SK-N-SH (cell line): ENCODE measurements at regions not wholly inside any gene's neighbourhood (a gene's known extent, or its start where the extent isn't known, plus 50 kb on each side); places are given as distances from the start of the nearest gene placed in this dataset.

ENCODE experiments used
- CTCF ChIA-PET: fragments of 300-600, 350-600 bp; formaldehyde crosslinking; extraction: SDS; loops from one replicate; lab custom pipeline; 2021; lab: Yijun Ruan, JAX
- POLR2A ChIA-PET: fragments of 350-600 bp; sonication (Branson Sonifier 250); formaldehyde crosslinking; extraction: SDS; loops from one replicate; lab custom pipeline; 2020; ENCODE audit warnings: antibody characterized with exemption, inconsistent platforms; lab: Yijun Ruan, JAX
- DNase-seq: peaks from one replicate; pipeline ENCODE4 v3.0.0; 2012
- H2AFZ ChIP-seq: fragments of 200-600 bp; sonication (generic); 2 replicates; pipeline ENCODE4 v1.8.1; 2016; ENCODE audit warnings: antibody characterized with exemption, mild to moderate bottlenecking, low read depth
- H3F3A ChIP-seq: fragments of 200-600 bp; sonication (generic); replicated peaks from 2 replicates; pipeline ENCODE3; 2016; ENCODE audit warnings: antibody characterized with exemption, mild to moderate bottlenecking; ENCODE audit not compliant: insufficient read depth
- H3K27ac ChIP-seq, 2 experiments: fragments of 200-500 bp in 1 of 2; fragments of 200-600 bp in 1 of 2; sonication (Bioruptor generic) in 1 of 2; sonication (generic), shearing (Covaris generic) in 1 of 2; 2 replicates each; pipeline versions ENCODE4 v1.5.1 to v1.6.1; 2014 to 2016; ENCODE audit warnings: low read depth in 2 of 2, inconsistent platforms in 1 of 2, low read length in 1 of 2, mild to moderate bottlenecking in 1 of 2, mixed read lengths in 1 of 2
- H3K27me3 ChIP-seq: fragments of 200-600 bp; sonication (generic), shearing (Covaris generic); 2 replicates; pipeline ENCODE4 v1.6.1; 2016; ENCODE audit warnings: mixed run types; ENCODE audit not compliant: insufficient read depth
- H3K36me3 ChIP-seq, 2 experiments: fragments of 200-500 bp in 1 of 2; fragments of 200-600 bp in 1 of 2; sonication (Bioruptor generic) in 1 of 2; sonication (generic) in 1 of 2; replicated peaks in 1 of 2; 2 replicates each; pipeline versions ENCODE3 to v1.5.1; 2014 to 2016; ENCODE audit warnings: low read length in 1 of 2, mild to moderate bottlenecking in 1 of 2; ENCODE audit not compliant: insufficient read depth in 2 of 2, control insufficient read depth in 1 of 2
- H3K4me1 ChIP-seq, 2 experiments: fragments of 200-500 bp in 1 of 2; fragments of 200-600 bp in 1 of 2; sonication (Bioruptor generic) in 1 of 2; sonication (generic), shearing (Covaris generic) in 1 of 2; 2 replicates each; pipeline versions ENCODE4 v1.5.1 to v1.6.1; 2014 to 2016; ENCODE audit warnings: low read depth in 1 of 2, low read length in 1 of 2, mixed run types in 1 of 2; ENCODE audit not compliant: insufficient read depth in 2 of 2, control insufficient read depth in 1 of 2
- H3K4me2 ChIP-seq: fragments of 200-600 bp; sonication (generic), shearing (Covaris generic); 2 replicates; pipeline ENCODE4 v1.6.1; 2017; ENCODE audit warnings: mixed run types
- H3K4me3 ChIP-seq, 2 experiments: fragments of 200-500 bp in 1 of 2; fragments of 200-600 bp in 1 of 2; sonication (Bioruptor generic) in 1 of 2; sonication (generic), shearing (Covaris generic) in 1 of 2; 2 replicates each; pipeline versions ENCODE4 v1.5.1 to v1.8.1; 2014 to 2016; ENCODE audit warnings: low read depth in 2 of 2, inconsistent platforms in 1 of 2, low read length in 1 of 2, mild to moderate bottlenecking in 1 of 2, mixed read lengths in 1 of 2, moderate library complexity in 1 of 2
- H3K79me2 ChIP-seq: fragments of 200-600 bp; sonication (generic); 2 replicates; pipeline ENCODE4 v1.8.1; 2017; ENCODE audit warnings: mild to moderate bottlenecking; ENCODE audit not compliant: insufficient read depth
- H3K9ac ChIP-seq: fragments of 200-600 bp; sonication (generic); 2 replicates; pipeline ENCODE4 v1.6.1; 2017; ENCODE audit warnings: mixed run types
- H3K9me2 ChIP-seq: fragments of 200-600 bp; sonication (generic); 2 replicates; pipeline ENCODE4 v1.6.1; 2017; ENCODE audit warnings: mixed run types
- H3K9me3 ChIP-seq: fragments of 200-600 bp; sonication (generic); 2 replicates; pipeline ENCODE4 v1.6.1; 2017; ENCODE audit warnings: mixed run types, mild to moderate bottlenecking, moderate library complexity
- H4K20me1 ChIP-seq: fragments of 200-600 bp; sonication (generic); 2 replicates; pipeline ENCODE4 v1.6.1; 2017; ENCODE audit warnings: mild to moderate bottlenecking, mixed run types; ENCODE audit not compliant: insufficient read depth
- CTCF ChIP-seq: fragments of 200-600 bp; sonication (generic); IDR thresholded peaks from 2 replicates; pipeline ENCODE4 v1.6.1; 2017; ENCODE audit warnings: antibody characterized with exemption, mild to moderate bottlenecking, moderate library complexity
- EZH2phosphoT487 ChIP-seq: fragments of 200-600 bp; sonication (generic); IDR thresholded peaks from 2 replicates; pipeline ENCODE4 v1.6.1; 2017; ENCODE audit warnings: low read depth, mixed run types, mild to moderate bottlenecking, antibody characterized with exemption, moderate library complexity, borderline replicate concordance
- FOSL2 ChIP-seq: IDR thresholded peaks from 2 replicates; pipeline ENCODE4 v1.4.0; 2012; ENCODE audit warnings: low read depth, mild to moderate bottlenecking, moderate library complexity, borderline replicate concordance
- GATA2 ChIP-seq: sonication (generic); formaldehyde crosslinking; IDR thresholded peaks from 2 replicates; pipeline ENCODE4 v1.5.0; 2020; ENCODE audit warnings: mild to moderate bottlenecking, missing genetic modification reagents
- JUND ChIP-seq: IDR thresholded peaks from 2 replicates; pipeline ENCODE4 v1.4.0; 2012
- REST ChIP-seq: IDR thresholded peaks from 2 replicates; pipeline ENCODE4 v1.6.1; 2012; ENCODE audit warnings: mild to moderate bottlenecking, low read depth, low read length, moderate library complexity
- RFX5 ChIP-seq: IDR thresholded peaks from 2 replicates; pipeline ENCODE4 v1.6.1; 2012; ENCODE audit warnings: mild to moderate bottlenecking, improper control_type of control experiment, low read length
- TEAD4 ChIP-seq: IDR thresholded peaks from 2 replicates; pipeline ENCODE4 v1.4.0; 2012; ENCODE audit warnings: mild to moderate bottlenecking, borderline replicate concordance; ENCODE audit not compliant: insufficient read depth
- USF1 ChIP-seq: IDR thresholded peaks from 2 replicates; pipeline ENCODE4 v1.4.0; 2012; ENCODE audit warnings: low read depth, borderline replicate concordance
- USF2 ChIP-seq: fragments of 150-350 bp; IDR thresholded peaks from 2 replicates; pipeline ENCODE4 v1.6.1; 2017; ENCODE audit warnings: antibody characterized with exemption, low read length, low read depth, borderline replicate concordance
- WGBS: methylation state at CpG from one replicate; pipeline ENCODE4 v1.1.6; 2017; ENCODE audit warnings: low lambda C conversion rate; 5-methylcytosine and 5-hydroxymethylcytosine counted together

- H3K27me3 ChIP-seq: no peaks in the 10 kb centered on the region
- no peaks in the 10 kb centered on the region for H3K79me2 ChIP-seq
- ChIA-PET CTCF (interaction anchor here (1.0 to 1.4 kb wide), 2 partner anchors 13 to 77 kb away, joined by 3 to 4 read pairs; no protein-coding TSS in a partner anchor), POLR2A (no interaction called here)
- H2AFZ ChIP-seq: no peak overlapping the region
- no peaks in the 10 kb centered on the region for H3K9me3 ChIP-seq
- no peak overlapping the region for H3K9ac ChIP-seq
- H3K27ac ChIP-seq: no peak overlapping the region
- H3K4me2 ChIP-seq: no peak overlapping the region
- TF ChIP-seq CTCF (no peak), FOSL2 (no peak), REST (no peak)
- no peak overlapping the region for H3K4me3 ChIP-seq
- no peak for DNase-seq
- no peaks in the 10 kb centered on the region for H4K20me1 ChIP-seq
- peaks cover 15 to 27% of the 10 kb centered on the region in 2 experiments for H3K4me1 ChIP-seq
- H3K9me2 ChIP-seq: no peaks in the 10 kb centered on the region
- 81% methylated on average over 5 of the region's 11 CpGs for WGBS
- no peaks in the 10 kb centered on the region for H3K36me3 ChIP-seq
- peaks cover 34% of the 10 kb centered on the region for H3F3A ChIP-seq
Observed at GRCh38 chr12:124687917-124688316, 120.5 kb upstream of the NCOR2 start.

GRCh38 chr12:124687174-124687902 lies 119.9 kb upstream of the NCOR2 start:
- CTCF ChIA-PET: interaction anchor here (1.0 to 1.4 kb wide), 2 partner anchors 14 to 78 kb away, joined by 3 to 4 read pairs; no protein-coding TSS in a partner anchor
- WGBS: 88% methylated on average over 9 of the region's 9 CpGs

More at GRCh38 chr12:124687174-124687902, 119.9 kb upstream of the NCOR2 start:
- no peaks in the 10 kb centered on the region for H3K9me3 ChIP-seq
- H3K4me1 ChIP-seq: peaks cover 15 to 30% of the 10 kb centered on the region in 2 experiments
- POLR2A ChIA-PET: no interaction called here
- H3K36me3 ChIP-seq: no peaks in the 10 kb centered on the region
- H2AFZ ChIP-seq: no peak overlapping the region
- H3K27ac ChIP-seq: no peak overlapping the region
- no peak overlapping the region for H3K4me2 ChIP-seq
- H3K27me3 ChIP-seq: no peaks in the 10 kb centered on the region
- H3F3A ChIP-seq: peaks cover 36% of the 10 kb centered on the region
- no peaks in the 10 kb centered on the region for H3K9me2 ChIP-seq
- TF ChIP-seq RFX5 (no peak), GATA2 (CRISPR knock-in tag) (no peak), JUND (no peak), TEAD4 (no peak), EZH2phosphoT487 (no peak), USF2 (no peak), USF1 (no peak)
- H3K9ac ChIP-seq: no peak overlapping the region
- H4K20me1 ChIP-seq: no peaks in the 10 kb centered on the region
- no peaks in the 10 kb centered on the region for H3K79me2 ChIP-seq
- DNase-seq: no peak
- H3K4me3 ChIP-seq: no peak overlapping the region
